GM21423 (cell line): ENCODE measurements at regions not wholly inside any gene's neighbourhood (a gene's known extent, or its start where the extent isn't known, plus 50 kb on each side); places are given as distances from the start of the nearest gene placed in this dataset.

Experiments used
- ATAC-seq: cut with Tn5 transposase; IDR thresholded peaks from one replicate; pipeline ENCODE4 v1.9.1; 2021; ENCODE audit warnings: mild to moderate bottlenecking, moderate library complexity; ENCODE audit not compliant: unreplicated experiment

GRCh38 chr1:195584870-195585624 lies 1023.2 kb downstream of the KCNT2 start:
- ATAC-seq: no peak

GRCh38 chr1:195580988-195581387 lies 1027.3 kb downstream of the KCNT2 start:
- ATAC-seq: no peak

- ATAC-seq: no peak
Measured at GRCh38 chr1:195577748-195578147, 1030.5 kb downstream of the KCNT2 start.

GRCh38 chr1:195576641-195577040 lies 1031.6 kb downstream of the KCNT2 start:
- no peak for ATAC-seq

- no peak for ATAC-seq
Measured at GRCh38 chr1:195574511-195574910, 1033.7 kb downstream of the KCNT2 start.

- no peak for ATAC-seq
Measured at GRCh38 chr1:195569934-195570333, 1038.3 kb downstream of the KCNT2 start.

- no peak for ATAC-seq
Measured at GRCh38 chr1:195568389-195568788, 1039.9 kb downstream of the KCNT2 start.

- ATAC-seq: no peak
Measured at GRCh38 chr1:195562074-195562473, 1046.2 kb downstream of the KCNT2 start.

- ATAC-seq: no peak
Measured at GRCh38 chr1:195550071-195550862, 1058.0 kb downstream of the KCNT2 start.

- ATAC-seq: no peak
Measured at GRCh38 chr1:195530961-195531360, 1077.3 kb downstream of the KCNT2 start.

GRCh38 chr1:195529881-195530280 lies 1078.4 kb downstream of the KCNT2 start:
- ATAC-seq: no peak

GRCh38 chr1:195520757-195521156 lies 1087.5 kb downstream of the KCNT2 start:
- ATAC-seq: no peak

GRCh38 chr1:195516036-195516435 lies 1092.2 kb downstream of the KCNT2 start:
- no peak for ATAC-seq

GRCh38 chr1:195511501-195511900 lies 1096.7 kb downstream of the KCNT2 start:
- ATAC-seq: no peak

- no peak for ATAC-seq
Measured at GRCh38 chr1:195501118-195501517, 1107.1 kb downstream of the KCNT2 start.

GRCh38 chr1:195495720-195496635 lies 1112.3 kb downstream of the KCNT2 start:
- no peak for ATAC-seq

- ATAC-seq: no peak
Measured at GRCh38 chr1:195482137-195482536, 1126.1 kb downstream of the KCNT2 start.

GRCh38 chr1:195481293-195481692 lies 1126.9 kb downstream of the KCNT2 start:
- ATAC-seq: no peak

GRCh38 chr1:195475568-195475967 lies 1132.7 kb downstream of the KCNT2 start:
- no peak for ATAC-seq

- ATAC-seq: no peak
Measured at GRCh38 chr1:195472291-195472690, 1135.9 kb downstream of the KCNT2 start.

GRCh38 chr1:195466639-195467038 lies 1141.6 kb downstream of the KCNT2 start:
- no peak for ATAC-seq
